ENCODE measurements at regions not wholly inside any gene's neighbourhood (a gene's known extent, or its start where the extent isn't known, plus 50 kb on each side); places are given as distances from the start of the nearest gene placed in this dataset.

DNA sequence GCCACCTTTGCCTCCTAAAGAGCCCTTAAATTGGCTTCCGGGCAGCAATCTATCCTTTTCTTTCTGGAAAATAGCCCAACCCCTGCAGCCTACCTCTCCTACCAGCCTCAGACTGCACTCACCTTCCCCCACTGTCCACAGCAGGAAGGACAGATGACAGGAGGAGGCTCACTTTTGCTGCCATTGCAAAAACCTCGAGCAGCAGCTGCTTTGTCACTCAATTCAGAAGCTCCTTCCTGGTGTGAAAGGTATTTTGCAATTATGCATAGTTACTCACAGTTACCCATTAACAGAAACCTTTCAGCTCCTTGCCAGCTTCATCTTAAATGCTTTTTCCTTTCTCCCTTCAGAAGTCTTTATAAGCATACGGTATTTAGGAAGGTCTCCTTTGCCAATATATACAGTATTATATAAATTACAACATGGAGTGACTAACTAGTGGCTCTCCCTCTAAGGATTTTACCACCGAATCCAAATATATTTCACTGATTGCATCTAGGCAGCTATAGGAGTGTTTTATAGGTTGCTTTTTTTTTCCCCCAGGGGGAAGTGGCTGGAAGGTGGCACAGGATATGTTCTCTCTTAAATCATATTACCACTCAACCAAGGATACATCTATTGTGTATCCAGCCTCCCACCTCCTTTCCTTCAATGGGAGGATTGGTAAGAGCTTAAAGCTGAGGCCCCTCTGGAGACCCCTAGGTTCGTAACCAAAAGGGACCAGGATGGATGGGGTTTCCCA is 142.1 kb upstream of the IPO9 start:
- DNase-seq: peak in 1 of 4 donors; percentile 44
- H3K27ac ChIP-seq: peak overlapping the region in 1 of 2 donors; percentile 3
- TF ChIP-seq, protein P1, sequence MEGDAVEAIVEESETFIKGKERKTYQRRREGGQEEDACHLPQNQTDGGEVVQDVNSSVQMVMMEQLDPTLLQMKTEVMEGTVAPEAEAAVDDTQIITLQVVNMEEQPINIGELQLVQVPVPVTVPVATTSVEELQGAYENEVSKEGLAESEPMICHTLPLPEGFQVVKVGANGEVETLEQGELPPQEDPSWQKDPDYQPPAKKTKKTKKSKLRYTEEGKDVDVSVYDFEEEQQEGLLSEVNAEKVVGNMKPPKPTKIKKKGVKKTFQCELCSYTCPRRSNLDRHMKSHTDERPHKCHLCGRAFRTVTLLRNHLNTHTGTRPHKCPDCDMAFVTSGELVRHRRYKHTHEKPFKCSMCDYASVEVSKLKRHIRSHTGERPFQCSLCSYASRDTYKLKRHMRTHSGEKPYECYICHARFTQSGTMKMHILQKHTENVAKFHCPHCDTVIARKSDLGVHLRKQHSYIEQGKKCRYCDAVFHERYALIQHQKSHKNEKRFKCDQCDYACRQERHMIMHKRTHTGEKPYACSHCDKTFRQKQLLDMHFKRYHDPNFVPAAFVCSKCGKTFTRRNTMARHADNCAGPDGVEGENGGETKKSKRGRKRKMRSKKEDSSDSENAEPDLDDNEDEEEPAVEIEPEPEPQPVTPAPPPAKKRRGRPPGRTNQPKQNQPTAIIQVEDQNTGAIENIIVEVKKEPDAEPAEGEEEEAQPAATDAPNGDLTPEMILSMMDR (IDR thresholded peaks at IDR 0.05): no peak
- H3K27me3 ChIP-seq: no peaks in the 10 kb centered on the region
- no peak overlapping the region for H3K4me3 ChIP-seq
- no peaks in the 10 kb centered on the region for H3K9me3 ChIP-seq
- no peaks in the 10 kb centered on the region for H3K36me3 ChIP-seq
- peaks cover 0 to 13% of the 10 kb centered on the region in 2 donors for H3K4me1 ChIP-seq
- intact Hi-C loops (cut with DNase I): no loop called here
- peak; percentile 88 for ATAC-seq

DNA sequence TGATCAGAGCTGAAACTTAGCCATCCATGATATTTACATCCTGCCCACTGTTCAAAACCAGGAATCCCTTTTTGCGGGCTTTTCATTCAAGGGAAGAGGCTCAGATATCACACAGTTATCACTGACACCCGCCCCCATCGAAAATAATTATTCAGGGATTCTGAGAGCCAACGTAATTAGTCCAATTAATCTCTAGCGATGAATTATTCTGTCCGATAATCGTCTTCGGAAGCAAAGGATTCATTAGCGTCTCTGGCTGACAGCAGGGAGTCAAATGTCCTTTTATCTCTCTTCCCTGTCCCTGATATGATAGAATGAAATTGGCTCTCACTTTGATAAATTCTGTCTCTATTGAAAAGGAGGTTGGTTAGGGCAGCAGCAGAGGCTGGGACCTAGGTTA is 140.4 kb upstream of the IPO9 start:
- no peak for DNase-seq
- intact Hi-C loops (cut with DNase I): no loop called here
- H3K4me1 ChIP-seq: peaks cover 0 to 13% of the 10 kb centered on the region in 2 donors
- H3K4me3 ChIP-seq: no peak overlapping the region
- no peaks in the 10 kb centered on the region for H3K9me3 ChIP-seq
- H3K27me3 ChIP-seq: no peaks in the 10 kb centered on the region
- ATAC-seq: no peak
- no peaks in the 10 kb centered on the region for H3K36me3 ChIP-seq
- TF ChIP-seq, protein P1 (IDR thresholded peaks at IDR 0.05): no peak
- H3K27ac ChIP-seq: no peak overlapping the region

DNA sequence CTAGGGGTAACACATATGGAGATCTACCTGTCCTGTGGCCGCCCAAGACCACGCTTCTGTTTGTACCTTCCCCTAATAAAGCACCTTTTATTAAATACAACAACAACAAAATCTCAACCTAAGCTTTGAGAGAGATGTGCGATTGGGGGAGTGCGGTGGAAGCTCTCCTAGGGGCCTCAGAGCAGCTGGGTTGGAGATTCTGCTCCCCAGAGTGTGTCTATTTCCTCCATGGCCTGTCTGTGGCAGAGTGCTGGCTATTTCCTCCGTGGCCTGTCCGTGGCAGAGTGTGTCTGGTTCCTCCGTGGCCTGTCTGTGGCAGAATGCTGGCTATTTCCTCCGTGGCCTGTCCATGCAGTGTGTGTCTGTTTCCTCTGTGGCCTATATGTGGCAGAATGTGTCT is 139.3 kb upstream of the IPO9 start:
- ATAC-seq: no peak
- no peak overlapping the region for H3K4me3 ChIP-seq
- DNase-seq: no peak
- TF ChIP-seq, protein P1 (IDR thresholded peaks at IDR 0.05): no peak
- H3K36me3 ChIP-seq: no peaks in the 10 kb centered on the region
- H3K9me3 ChIP-seq: no peaks in the 10 kb centered on the region
- peaks cover 0 to 13% of the 10 kb centered on the region in 2 donors for H3K4me1 ChIP-seq
- H3K27me3 ChIP-seq: no peaks in the 10 kb centered on the region
- intact Hi-C loops (cut with DNase I): no loop called here
- no peak overlapping the region for H3K27ac ChIP-seq

DNA sequence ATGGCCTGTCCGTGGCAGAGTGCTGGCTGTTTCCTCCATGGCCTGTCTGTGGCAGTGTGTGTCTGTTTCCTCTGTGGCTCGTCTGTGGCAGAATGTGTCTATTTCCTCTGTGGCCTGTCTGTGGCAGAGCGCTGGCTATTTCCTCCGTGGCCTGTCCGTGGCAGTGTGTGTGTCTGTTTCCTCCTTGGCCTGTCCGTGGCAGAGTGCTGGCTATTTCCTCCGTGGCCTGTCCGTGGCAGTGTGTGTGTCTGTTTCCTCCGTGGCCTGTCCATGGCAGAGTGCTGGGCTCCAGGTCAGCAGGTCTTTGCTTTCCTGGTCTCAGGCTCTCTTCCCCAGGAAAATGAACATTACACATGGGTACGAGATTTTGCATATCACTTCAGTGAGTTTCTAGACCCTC is 138.4 kb upstream of the IPO9 start:
- TF ChIP-seq, protein P1 (IDR thresholded peaks at IDR 0.05): no peak
- no peak overlapping the region for H3K4me3 ChIP-seq
- H3K27ac ChIP-seq: no peak overlapping the region
- no peak for DNase-seq
- H3K4me1 ChIP-seq: peaks cover 0 to 13% of the 10 kb centered on the region in 2 donors
- no peaks in the 10 kb centered on the region for H3K9me3 ChIP-seq
- ATAC-seq: no peak
- no peaks in the 10 kb centered on the region for H3K36me3 ChIP-seq
- no peaks in the 10 kb centered on the region for H3K27me3 ChIP-seq
- intact Hi-C loops (cut with DNase I): no loop called here

DNA sequence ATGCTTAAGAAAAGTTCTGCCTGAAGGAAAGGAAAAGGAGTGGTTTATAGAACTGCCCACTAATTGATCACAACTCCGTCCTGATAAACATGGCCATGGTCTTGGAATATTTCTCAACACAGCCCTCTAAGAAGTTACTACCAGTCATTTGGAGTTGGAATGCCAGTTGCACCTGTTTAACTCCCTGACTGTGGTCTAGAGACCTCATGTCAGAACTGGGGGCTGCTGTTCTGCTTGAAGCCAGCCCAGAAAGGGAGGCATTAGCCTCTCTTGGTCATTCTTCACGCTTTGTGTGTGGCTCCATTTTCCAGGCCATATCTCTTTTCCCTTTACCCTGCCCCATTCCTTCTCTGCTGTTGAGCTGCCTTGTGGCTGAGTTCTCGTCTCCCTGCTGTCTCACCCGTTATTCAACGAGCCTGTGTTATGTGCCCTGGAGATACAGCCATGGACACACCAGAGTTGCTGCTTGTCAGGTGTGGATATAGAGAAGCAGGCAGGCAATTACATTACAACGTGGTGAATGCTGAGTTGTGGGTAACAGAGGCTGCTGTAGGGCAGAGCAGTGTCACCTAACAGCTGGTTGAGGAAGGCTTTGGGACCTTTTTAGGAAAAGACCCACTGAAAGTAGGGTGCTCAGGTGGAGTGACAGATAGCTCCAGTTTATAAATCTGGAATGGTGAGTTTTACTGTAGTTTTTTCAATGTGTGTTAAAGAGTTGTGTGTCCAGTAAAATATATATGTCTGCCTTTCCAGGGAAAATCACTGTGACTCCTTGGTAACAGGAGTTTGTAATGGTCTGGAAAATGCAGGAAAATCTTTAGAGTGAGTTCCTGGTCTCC is 137.0 kb upstream of the IPO9 start:
- intact Hi-C loops (cut with DNase I): no loop called here

More for the DNA sequence above, 137.0 kb upstream of the IPO9 start:
- Histone ChIP-seq H3K4me1 (peaks cover 0 to 6% of the 10 kb centered on the region in 2 donors), H3K27me3 (no peaks in the 10 kb centered on the region), H3K27ac (no peak overlapping the region), H3K36me3 (no peaks in the 10 kb centered on the region), H3K9me3 (no peaks in the 10 kb centered on the region), H3K4me3 (no peak overlapping the region)
- TF ChIP-seq, protein P1 (IDR thresholded peaks at IDR 0.05): no peak
- ATAC-seq (no peak), DNase-seq (no peak)

Data from left lung (tissue), 4 donors.